ENCODE measurements at regions not wholly inside any gene's neighbourhood (a gene's known extent, or its start where the extent isn't known, plus 50 kb on each side); places are given as distances from the start of the nearest gene placed in this dataset.

DNA sequence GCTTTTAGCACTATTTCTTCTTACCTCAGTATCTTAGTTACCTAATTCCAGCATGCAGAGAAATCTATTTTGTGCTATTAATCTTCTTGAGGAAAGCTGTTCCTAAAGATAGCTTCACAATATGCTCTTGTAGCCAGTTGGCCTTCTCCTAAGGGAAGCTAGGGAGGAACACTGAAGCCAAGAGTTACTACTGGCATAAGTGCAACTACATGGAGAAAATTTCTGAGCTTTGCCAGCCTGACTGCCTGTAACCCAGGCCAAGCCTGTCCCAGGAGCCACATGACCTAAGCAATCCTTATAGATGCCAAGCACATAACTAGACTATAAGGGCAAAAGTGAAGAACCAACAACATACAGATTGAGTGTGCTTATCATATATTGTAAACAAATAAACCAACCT, 890.2 kb downstream of the FLRT2 start:
- no peaks in the 10 kb centered on the region for H3K4me1 ChIP-seq (ENCODE audit: control insufficient read depth in 2 of 2, insufficient read depth in 2 of 2, low read length in 2 of 2)
- no peak overlapping the region for H3K4me3 ChIP-seq (ENCODE audit: low read length in 2 of 2)
- no peaks in the 10 kb centered on the region for H3K36me3 ChIP-seq (ENCODE audit: control insufficient read depth in 2 of 2, insufficient read depth in 2 of 2, low read length in 1 of 2)
- no peaks in the 10 kb centered on the region for H3K27me3 ChIP-seq (ENCODE audit: control insufficient read depth in 2 of 2, insufficient read depth in 1 of 2, low read length in 1 of 2)
- no peak for DNase-seq (ENCODE audit: low read depth in 6 of 9, low spot score in 9 of 9)
- no peaks in the 10 kb centered on the region for H3K9me3 ChIP-seq (ENCODE audit: control insufficient read depth in 2 of 2, insufficient read depth in 1 of 2, low read length in 1 of 2)
- no peak overlapping the region for H3K27ac ChIP-seq (ENCODE audit: low read depth in 1 of 2, low read length in 1 of 2)

DNA sequence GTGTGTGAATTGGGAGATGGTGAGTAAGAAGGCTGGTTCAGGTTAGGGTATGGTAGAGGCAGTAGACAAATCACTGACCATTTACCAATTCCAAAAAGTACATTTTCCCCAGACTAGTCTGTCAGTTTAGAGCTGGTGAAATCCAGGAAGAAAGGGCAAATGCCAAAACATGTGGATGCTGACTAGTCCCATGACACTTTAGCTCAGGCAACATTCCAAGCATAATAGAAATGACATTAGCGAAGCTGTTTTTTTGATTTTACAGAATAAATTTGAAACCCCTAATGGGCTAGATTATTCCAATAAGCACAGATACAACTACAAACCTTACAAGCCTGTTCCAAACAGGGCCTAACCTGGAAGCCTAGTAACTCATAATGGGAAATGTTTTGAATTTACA, 884.2 kb downstream of the FLRT2 start:
- Histone ChIP-seq H3K9me3 (ENCODE audit: control insufficient read depth in 2 of 2, insufficient read depth in 1 of 2, low read length in 1 of 2) (no peaks in the 10 kb centered on the region), H3K36me3 (ENCODE audit: control insufficient read depth in 2 of 2, insufficient read depth in 2 of 2, low read length in 1 of 2) (no peaks in the 10 kb centered on the region), H3K4me3 (ENCODE audit: low read length in 2 of 2) (no peak overlapping the region), H3K27ac (ENCODE audit: low read depth in 1 of 2, low read length in 1 of 2) (no peak overlapping the region), H3K4me1 (ENCODE audit: control insufficient read depth in 2 of 2, insufficient read depth in 2 of 2, low read length in 2 of 2) (no peaks in the 10 kb centered on the region), H3K27me3 (ENCODE audit: control insufficient read depth in 2 of 2, insufficient read depth in 1 of 2, low read length in 1 of 2) (no peaks in the 10 kb centered on the region)
- 93% methylated on average over 1 of the region's 1 CpG for WGBS
- DNase-seq (ENCODE audit: low read depth in 6 of 9, low spot score in 9 of 9) = no peak

DNA sequence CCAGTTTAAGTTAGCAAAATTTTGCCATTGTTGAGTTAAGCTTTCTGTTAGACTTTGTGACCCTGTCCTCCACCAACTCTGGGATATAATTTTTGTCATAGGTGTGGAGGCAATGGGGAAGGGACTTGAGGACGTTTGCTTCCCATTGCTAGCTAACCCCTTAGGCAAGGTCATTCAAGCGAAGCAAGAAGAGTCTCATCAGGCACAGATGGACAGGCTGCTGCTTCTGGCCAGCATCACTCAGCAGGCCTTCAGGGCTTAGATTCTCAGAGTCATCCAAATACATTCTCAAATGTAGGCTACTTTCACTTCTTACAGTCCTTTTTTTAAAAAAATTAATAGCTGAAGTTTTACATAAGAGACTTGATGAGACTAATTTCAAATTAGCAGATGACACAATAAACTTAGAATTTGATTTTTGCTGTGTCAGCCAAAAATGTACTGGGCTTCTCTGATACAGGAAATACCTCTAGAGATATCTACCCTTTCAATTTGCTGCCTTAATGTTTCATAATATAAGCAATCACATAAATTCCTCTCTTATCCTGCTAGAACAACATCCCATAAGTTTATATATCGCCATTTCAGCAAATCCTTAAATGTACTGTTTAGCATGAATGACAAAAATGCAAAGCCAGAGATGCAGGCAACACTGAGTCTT, 875.2 kb downstream of the FLRT2 start:
- no peak overlapping the region for H3K27ac ChIP-seq (ENCODE audit: low read depth in 1 of 2, low read length in 1 of 2)
- no peaks in the 10 kb centered on the region for H3K9me3 ChIP-seq (ENCODE audit: control insufficient read depth in 2 of 2, insufficient read depth in 1 of 2, low read length in 1 of 2)
- H3K27me3 ChIP-seq (ENCODE audit: control insufficient read depth in 2 of 2, insufficient read depth in 1 of 2, low read length in 1 of 2) = no peaks in the 10 kb centered on the region
- WGBS = 91% methylated on average over 3 of the region's 3 CpGs
- no peaks in the 10 kb centered on the region for H3K36me3 ChIP-seq (ENCODE audit: control insufficient read depth in 2 of 2, insufficient read depth in 2 of 2, low read length in 1 of 2)
- DNase-seq (ENCODE audit: low read depth in 6 of 9, low spot score in 9 of 9) = no peak
- H3K4me3 ChIP-seq (ENCODE audit: low read length in 2 of 2) = no peak overlapping the region
- no peaks in the 10 kb centered on the region for H3K4me1 ChIP-seq (ENCODE audit: control insufficient read depth in 2 of 2, insufficient read depth in 2 of 2, low read length in 2 of 2)

DNA sequence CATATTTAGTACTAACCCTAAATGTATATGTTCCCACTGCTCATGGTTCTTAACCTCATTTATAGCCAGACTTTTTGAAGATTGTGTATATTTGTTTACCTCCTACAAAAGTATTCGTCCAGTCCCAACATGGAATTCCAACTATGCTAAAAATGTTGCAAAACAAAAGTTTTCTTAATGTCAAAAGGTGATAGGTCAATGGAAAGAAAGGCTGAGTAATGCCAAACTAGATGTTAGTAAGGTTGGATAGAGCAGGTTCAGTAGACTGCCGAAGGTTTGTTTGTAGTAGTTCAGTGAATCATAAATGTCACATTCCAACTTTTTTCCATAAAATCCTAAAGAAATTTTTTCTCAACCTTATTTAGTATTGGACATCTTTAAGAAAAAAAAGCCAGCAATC, 874.5 kb downstream of the FLRT2 start:
- Histone ChIP-seq H3K4me3 (ENCODE audit: low read length in 2 of 2) (no peak overlapping the region), H3K27ac (ENCODE audit: low read depth in 1 of 2, low read length in 1 of 2) (no peak overlapping the region), H3K4me1 (ENCODE audit: control insufficient read depth in 2 of 2, insufficient read depth in 2 of 2, low read length in 2 of 2) (no peaks in the 10 kb centered on the region), H3K27me3 (ENCODE audit: control insufficient read depth in 2 of 2, insufficient read depth in 1 of 2, low read length in 1 of 2) (no peaks in the 10 kb centered on the region), H3K9me3 (ENCODE audit: control insufficient read depth in 2 of 2, insufficient read depth in 1 of 2, low read length in 1 of 2) (no peaks in the 10 kb centered on the region), H3K36me3 (ENCODE audit: control insufficient read depth in 2 of 2, insufficient read depth in 2 of 2, low read length in 1 of 2) (no peaks in the 10 kb centered on the region)
- DNase-seq (ENCODE audit: low read depth in 6 of 9, low spot score in 9 of 9) = no peak
- 95% methylated on average over 2 of the region's 2 CpGs for WGBS

DNA sequence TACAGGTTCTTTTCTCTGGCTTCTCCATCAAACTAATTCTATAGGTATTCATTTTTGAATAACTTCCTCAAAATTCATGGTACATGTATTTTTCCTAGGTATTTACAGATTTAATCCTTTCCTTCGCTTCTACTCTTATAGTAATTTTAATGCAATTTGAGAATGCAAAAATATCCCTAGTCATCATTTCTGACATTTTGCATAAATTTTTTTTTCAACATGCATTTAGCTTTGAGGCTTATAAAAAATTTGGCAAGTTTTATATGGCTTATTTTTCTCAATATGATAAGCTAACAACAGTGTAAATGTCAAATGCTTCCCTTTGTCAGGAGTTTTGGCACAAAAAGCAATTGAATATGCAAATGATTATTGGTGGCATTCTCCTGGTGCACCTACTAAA, 872.6 kb downstream of the FLRT2 start:
- 93% methylated on average over 1 of the region's 1 CpG for WGBS
- no peaks in the 10 kb centered on the region for H3K27me3 ChIP-seq (ENCODE audit: control insufficient read depth in 2 of 2, insufficient read depth in 1 of 2, low read length in 1 of 2)
- no peaks in the 10 kb centered on the region for H3K36me3 ChIP-seq (ENCODE audit: control insufficient read depth in 2 of 2, insufficient read depth in 2 of 2, low read length in 1 of 2)
- no peak for DNase-seq (ENCODE audit: low read depth in 6 of 9, low spot score in 9 of 9)
- no peak overlapping the region for H3K27ac ChIP-seq (ENCODE audit: low read depth in 1 of 2, low read length in 1 of 2)
- H3K4me1 ChIP-seq (ENCODE audit: control insufficient read depth in 2 of 2, insufficient read depth in 2 of 2, low read length in 2 of 2) = no peaks in the 10 kb centered on the region
- no peaks in the 10 kb centered on the region for H3K9me3 ChIP-seq (ENCODE audit: control insufficient read depth in 2 of 2, insufficient read depth in 1 of 2, low read length in 1 of 2)
- no peak overlapping the region for H3K4me3 ChIP-seq (ENCODE audit: low read length in 2 of 2)

DNA sequence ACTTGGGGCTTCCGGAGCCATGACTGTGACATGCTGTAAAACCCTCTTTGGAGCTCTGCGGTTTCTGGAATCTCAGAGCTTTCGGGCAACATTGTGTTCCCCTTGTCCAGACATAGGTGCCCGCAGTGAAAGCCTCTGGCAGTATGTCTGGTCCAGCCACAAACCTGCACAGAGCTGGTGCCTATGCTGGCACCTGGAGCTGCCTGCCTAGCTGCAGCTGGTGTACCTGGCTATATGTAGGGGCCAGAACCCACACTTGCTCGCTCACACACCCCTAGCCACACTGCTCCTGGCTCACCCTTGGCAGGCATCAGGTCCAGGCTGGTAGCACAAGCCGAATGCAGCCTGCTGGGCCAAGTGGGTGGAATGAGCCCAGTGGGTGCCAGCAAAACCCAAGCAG, 861.1 kb downstream of the FLRT2 start:
- Histone ChIP-seq H3K27me3 (ENCODE audit: control insufficient read depth in 2 of 2, insufficient read depth in 1 of 2, low read length in 1 of 2) (no peaks in the 10 kb centered on the region), H3K9me3 (ENCODE audit: control insufficient read depth in 2 of 2, insufficient read depth in 1 of 2, low read length in 1 of 2) (peaks cover 0 to 16% of the 10 kb centered on the region in 2 donors), H3K36me3 (ENCODE audit: control insufficient read depth in 2 of 2, insufficient read depth in 2 of 2, low read length in 1 of 2) (no peaks in the 10 kb centered on the region), H3K4me1 (ENCODE audit: control insufficient read depth in 2 of 2, insufficient read depth in 2 of 2, low read length in 2 of 2) (no peaks in the 10 kb centered on the region), H3K27ac (ENCODE audit: low read depth in 1 of 2, low read length in 1 of 2) (no peak overlapping the region), H3K4me3 (ENCODE audit: low read length in 2 of 2) (no peak overlapping the region)
- WGBS = 97% methylated on average over 6 of the region's 6 CpGs
- DNase-seq (ENCODE audit: low read depth in 6 of 9, low spot score in 9 of 9) = no peak

DNA sequence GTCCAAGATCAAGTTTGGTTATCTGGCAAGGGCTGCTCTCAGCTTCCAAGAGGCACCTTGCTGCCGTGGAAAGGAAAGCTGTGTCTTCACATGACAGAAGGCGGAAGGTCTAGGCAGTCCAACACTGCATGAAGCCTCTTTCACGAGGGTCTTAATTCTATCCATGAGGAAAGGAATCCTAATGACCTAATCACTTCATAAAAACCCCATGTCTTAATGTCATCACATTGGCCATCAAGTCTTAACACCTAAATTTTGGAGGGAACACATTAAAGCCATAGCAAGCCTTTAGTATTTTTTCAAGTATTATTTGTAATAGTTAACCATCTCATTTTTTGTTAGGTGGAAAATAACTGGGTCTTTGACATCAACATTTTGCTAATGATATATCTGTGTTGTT, 858.3 kb downstream of the FLRT2 start:
- no peaks in the 10 kb centered on the region for H3K27me3 ChIP-seq (ENCODE audit: control insufficient read depth in 2 of 2, insufficient read depth in 1 of 2, low read length in 1 of 2)
- H3K27ac ChIP-seq (ENCODE audit: low read depth in 1 of 2, low read length in 1 of 2) = no peak overlapping the region
- DNase-seq (ENCODE audit: low read depth in 6 of 9, low spot score in 9 of 9) = no peak
- H3K4me1 ChIP-seq (ENCODE audit: control insufficient read depth in 2 of 2, insufficient read depth in 2 of 2, low read length in 2 of 2) = no peaks in the 10 kb centered on the region
- H3K36me3 ChIP-seq (ENCODE audit: control insufficient read depth in 2 of 2, insufficient read depth in 2 of 2, low read length in 1 of 2) = no peaks in the 10 kb centered on the region
- WGBS = 96% methylated on average over 3 of the region's 3 CpGs
- peaks cover 0 to 16% of the 10 kb centered on the region in 2 donors for H3K9me3 ChIP-seq (ENCODE audit: control insufficient read depth in 2 of 2, insufficient read depth in 1 of 2, low read length in 1 of 2)
- no peak overlapping the region for H3K4me3 ChIP-seq (ENCODE audit: low read length in 2 of 2)

DNA sequence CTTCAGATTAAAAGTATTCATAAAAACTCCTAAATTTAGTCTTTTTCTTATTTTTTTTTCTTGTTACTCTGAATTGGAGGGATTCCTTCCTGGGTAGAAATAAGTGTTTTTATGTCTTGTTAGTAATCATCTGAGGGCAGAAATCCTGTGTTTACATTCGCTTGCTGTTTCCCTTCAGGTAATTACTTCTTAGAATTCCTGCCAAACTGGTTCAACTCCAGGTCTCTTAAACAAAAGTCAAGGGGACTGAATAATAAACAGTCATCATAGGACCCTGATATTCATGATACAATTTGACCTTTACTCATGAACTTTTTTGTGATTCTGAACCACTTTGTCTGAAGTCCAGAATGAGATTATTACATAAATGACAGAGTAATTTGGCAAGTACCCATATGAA, 843.9 kb downstream of the FLRT2 start:
- Histone ChIP-seq H3K36me3 (ENCODE audit: control insufficient read depth in 2 of 2, insufficient read depth in 2 of 2, low read length in 1 of 2) (no peaks in the 10 kb centered on the region), H3K27ac (ENCODE audit: low read depth in 1 of 2, low read length in 1 of 2) (no peak overlapping the region), H3K27me3 (ENCODE audit: control insufficient read depth in 2 of 2, insufficient read depth in 1 of 2, low read length in 1 of 2) (no peaks in the 10 kb centered on the region), H3K4me1 (ENCODE audit: control insufficient read depth in 2 of 2, insufficient read depth in 2 of 2, low read length in 2 of 2) (no peaks in the 10 kb centered on the region), H3K9me3 (ENCODE audit: control insufficient read depth in 2 of 2, insufficient read depth in 1 of 2, low read length in 1 of 2) (peaks cover 0 to 9% of the 10 kb centered on the region in 2 donors), H3K4me3 (ENCODE audit: low read length in 2 of 2) (no peak overlapping the region)
- DNase-seq (ENCODE audit: low read depth in 6 of 9, low spot score in 9 of 9) = no peak
- 96% methylated on average over 1 of the region's 1 CpG for WGBS

DNA sequence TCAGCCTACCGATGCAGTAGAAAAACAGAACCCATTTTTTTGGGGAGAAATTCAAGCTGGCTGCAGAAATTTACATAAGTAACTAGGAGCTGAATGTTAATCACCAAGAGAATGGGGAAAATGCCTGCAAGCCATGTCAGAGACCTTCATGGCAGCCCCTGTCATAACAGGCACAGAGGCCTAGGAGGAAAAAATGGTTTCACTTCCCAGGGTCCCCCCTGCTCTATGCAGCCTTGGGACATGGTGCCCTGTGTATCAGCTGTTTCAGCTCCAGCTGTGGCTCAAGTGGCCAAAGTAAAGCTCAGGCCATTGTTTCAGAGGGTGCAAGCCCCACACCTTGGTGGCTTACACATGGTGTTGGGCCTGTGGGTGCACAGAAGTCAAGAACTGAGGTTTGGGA, 842.5 kb downstream of the FLRT2 start:
- 98% methylated on average over 1 of the region's 1 CpG for WGBS
- Histone ChIP-seq H3K9me3 (ENCODE audit: control insufficient read depth in 2 of 2, insufficient read depth in 1 of 2, low read length in 1 of 2) (peaks cover 0 to 9% of the 10 kb centered on the region in 2 donors), H3K4me1 (ENCODE audit: control insufficient read depth in 2 of 2, insufficient read depth in 2 of 2, low read length in 2 of 2) (no peaks in the 10 kb centered on the region), H3K36me3 (ENCODE audit: control insufficient read depth in 2 of 2, insufficient read depth in 2 of 2, low read length in 1 of 2) (no peaks in the 10 kb centered on the region), H3K4me3 (ENCODE audit: low read length in 2 of 2) (no peak overlapping the region), H3K27me3 (ENCODE audit: control insufficient read depth in 2 of 2, insufficient read depth in 1 of 2, low read length in 1 of 2) (no peaks in the 10 kb centered on the region), H3K27ac (ENCODE audit: low read depth in 1 of 2, low read length in 1 of 2) (no peak overlapping the region)
- no peak for DNase-seq (ENCODE audit: low read depth in 6 of 9, low spot score in 9 of 9)

DNA sequence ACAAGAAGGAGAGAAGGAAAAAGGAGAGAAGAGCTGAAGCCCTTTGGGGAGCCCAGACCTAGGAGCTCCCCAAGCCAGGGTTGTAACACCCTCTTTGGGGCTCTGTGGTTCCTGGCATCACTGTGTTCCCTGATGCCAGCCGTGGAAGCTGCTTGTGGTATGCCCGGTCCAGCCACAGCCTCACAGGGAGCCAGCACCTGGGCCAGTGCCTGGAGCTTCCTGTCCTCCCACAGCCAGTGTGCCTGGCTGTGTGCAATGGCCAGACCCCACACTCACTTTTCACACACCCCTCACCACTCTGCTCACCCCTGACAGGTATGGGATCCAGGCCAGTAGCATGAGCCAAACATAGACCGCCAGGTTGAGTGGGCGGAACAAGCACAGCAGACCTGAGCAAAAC, 834.7 kb downstream of the FLRT2 start:
- WGBS = 93% methylated on average over 4 of the region's 4 CpGs
- H3K4me3 ChIP-seq (ENCODE audit: low read length in 2 of 2) = no peak overlapping the region
- no peak overlapping the region for H3K27ac ChIP-seq (ENCODE audit: low read depth in 1 of 2, low read length in 1 of 2)
- no peaks in the 10 kb centered on the region for H3K4me1 ChIP-seq (ENCODE audit: control insufficient read depth in 2 of 2, insufficient read depth in 2 of 2, low read length in 2 of 2)
- no peak for DNase-seq (ENCODE audit: low read depth in 6 of 9, low spot score in 9 of 9)
- H3K36me3 ChIP-seq (ENCODE audit: control insufficient read depth in 2 of 2, insufficient read depth in 2 of 2, low read length in 1 of 2) = no peaks in the 10 kb centered on the region
- peaks cover 0 to 7% of the 10 kb centered on the region in 2 donors for H3K9me3 ChIP-seq (ENCODE audit: control insufficient read depth in 2 of 2, insufficient read depth in 1 of 2, low read length in 1 of 2)
- H3K27me3 ChIP-seq (ENCODE audit: control insufficient read depth in 2 of 2, insufficient read depth in 1 of 2, low read length in 1 of 2) = no peaks in the 10 kb centered on the region

All from thymus (tissue), 11 donors.